HG03460 (cell line): ENCODE measurements at regions not wholly inside any gene's neighbourhood (a gene's known extent, or its start where the extent isn't known, plus 50 kb on each side); places are given as distances from the start of the nearest gene placed in this dataset.
"Not testable (repeated sequence)": the region's sequence is repeated elsewhere in the genome, so short reads cannot be mapped to it uniquely, and the experiment has no call there.

Experiments used
- ATAC-seq: cut with Tn5 transposase; IDR thresholded peaks from one replicate; pipeline ENCODE4 v1.9.1; 2021; ENCODE audit not compliant: unreplicated experiment

DNA sequence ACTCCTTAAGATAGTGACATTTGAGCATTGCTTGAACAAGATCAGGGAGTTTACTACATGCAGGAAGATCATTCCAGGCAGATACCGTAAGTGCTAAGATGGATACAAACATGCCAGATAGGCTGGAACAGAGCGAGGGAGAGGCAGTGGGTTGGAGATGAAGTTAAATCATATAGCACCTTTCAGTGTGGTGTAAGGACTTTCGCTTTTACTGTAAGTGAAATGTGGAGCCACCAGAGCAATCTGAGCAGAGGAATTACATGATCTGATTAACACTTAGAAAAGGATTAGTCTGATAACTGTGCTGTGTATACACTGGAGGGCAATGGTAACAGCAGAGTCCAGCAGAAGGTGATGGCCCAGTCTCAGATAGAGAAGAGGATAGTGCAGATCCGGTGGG is 163.0 kb upstream of the SSTR1 start:
- no peak for ATAC-seq

GRCh38 chr14:38045461-38045860 is 162.2 kb upstream of the SSTR1 start:
- ATAC-seq: no peak

DNA sequence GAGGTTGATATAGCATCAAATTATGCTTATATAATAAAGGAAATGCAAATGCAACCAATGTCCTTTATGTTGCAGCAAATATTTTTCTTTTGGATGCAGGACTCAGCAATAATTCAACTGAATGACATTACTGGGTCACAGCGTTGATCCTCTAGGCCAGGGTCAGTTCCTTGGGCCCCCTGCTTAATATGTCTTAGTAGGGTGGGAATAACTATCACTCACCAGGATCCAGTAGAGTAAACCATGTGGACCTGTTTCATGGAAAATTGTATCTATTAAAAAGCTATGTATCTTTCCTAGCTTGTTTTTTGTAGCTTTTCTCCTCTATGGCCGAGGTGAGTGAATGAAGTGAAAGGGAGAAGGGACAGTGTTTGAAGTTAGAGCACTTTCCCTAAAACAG is 161.5 kb upstream of the SSTR1 start:
- no peak for ATAC-seq

DNA sequence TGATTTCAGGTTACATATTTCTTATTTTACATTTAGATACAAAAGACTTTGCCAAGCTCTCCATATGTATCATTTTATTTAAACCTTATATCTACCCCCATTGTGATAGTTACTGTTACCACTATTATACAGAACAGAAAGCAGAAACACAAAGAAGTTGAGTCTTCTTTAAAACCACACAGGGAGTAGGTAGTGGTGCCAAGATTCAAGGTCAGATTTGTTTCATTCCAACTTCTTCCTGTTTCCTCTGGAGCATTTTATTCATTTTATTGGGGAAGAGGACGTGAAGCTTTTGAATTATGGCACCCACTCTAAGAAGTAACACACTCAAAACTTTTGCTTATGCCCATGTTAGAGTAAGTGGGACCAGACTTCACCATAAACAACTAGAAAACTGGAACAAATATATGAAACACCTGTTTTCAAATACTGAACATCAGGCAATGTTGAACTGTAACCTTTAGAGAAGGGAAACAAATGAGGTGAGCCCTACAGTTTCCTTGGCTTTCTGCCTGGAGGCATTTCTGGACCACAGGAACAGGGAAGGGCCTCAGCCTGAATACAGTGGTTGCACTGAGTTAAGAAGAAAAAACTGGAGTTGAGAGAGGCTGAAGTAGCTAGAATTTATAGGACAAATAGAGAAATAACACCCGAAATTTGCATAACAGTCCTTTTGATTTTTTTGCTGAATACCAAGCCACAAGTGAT is 160.4 kb upstream of the SSTR1 start:
- no peak for ATAC-seq

DNA sequence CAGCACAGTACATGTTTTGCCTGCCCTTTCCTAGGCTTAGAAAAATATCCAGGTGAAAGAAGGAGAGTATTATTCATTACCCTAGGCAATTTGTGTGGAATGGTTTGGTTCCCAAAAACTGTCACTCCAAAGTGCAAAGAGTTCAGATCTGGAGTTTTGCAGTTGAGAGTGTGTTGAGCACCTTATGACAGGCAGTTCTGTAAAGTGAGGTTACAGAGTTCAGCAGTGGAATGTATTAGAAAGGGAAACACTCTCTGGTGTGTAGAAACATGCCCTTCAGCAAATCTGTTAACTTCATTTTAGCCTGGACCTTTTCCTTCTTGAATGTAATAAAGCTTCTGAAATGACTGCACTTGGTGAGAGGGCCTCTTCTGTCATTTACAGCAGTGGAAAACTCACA is 154.0 kb upstream of the SSTR1 start:
- ATAC-seq: no peak

- ATAC-seq: no peak
Observed at GRCh38 chr14:38056270-38056669, 151.4 kb upstream of the SSTR1 start.

GRCh38 chr14:38062223-38062622 is 145.5 kb upstream of the SSTR1 start:
- ATAC-seq: not testable (repeated sequence)

DNA sequence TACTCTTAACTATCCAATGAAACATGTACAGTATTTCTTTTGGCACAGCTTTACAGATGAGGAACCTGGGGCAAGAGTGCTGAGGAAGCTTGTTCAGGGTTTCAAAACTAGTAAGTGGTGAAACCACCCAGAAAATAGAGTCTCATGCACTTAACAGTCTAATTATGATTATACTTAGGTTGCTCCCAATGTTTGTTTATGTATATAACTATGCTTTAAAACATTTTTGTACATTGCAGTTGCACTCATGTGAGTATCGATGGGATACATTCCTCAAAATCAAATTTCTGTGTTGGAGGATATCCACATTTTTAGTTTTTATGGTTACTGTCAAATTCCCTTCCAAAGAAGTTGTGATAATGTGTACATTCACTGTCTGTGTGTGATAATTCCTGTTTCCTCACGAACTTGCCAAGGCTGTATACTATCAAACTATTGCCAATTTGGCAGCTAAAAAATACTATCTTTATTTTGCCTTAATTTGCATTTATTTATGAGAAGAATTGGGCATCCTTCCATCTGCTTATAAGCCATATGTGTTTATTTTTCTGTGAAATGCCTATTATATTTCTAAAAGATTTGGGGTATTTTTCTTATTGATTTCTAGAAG is 143.9 kb upstream of the SSTR1 start:
- no peak for ATAC-seq

- no peak for ATAC-seq
Observed at GRCh38 chr14:38065106-38065762, 142.5 kb upstream of the SSTR1 start.

- no peak for ATAC-seq
Observed at GRCh38 chr14:38070061-38070588, 137.6 kb upstream of the SSTR1 start.

DNA sequence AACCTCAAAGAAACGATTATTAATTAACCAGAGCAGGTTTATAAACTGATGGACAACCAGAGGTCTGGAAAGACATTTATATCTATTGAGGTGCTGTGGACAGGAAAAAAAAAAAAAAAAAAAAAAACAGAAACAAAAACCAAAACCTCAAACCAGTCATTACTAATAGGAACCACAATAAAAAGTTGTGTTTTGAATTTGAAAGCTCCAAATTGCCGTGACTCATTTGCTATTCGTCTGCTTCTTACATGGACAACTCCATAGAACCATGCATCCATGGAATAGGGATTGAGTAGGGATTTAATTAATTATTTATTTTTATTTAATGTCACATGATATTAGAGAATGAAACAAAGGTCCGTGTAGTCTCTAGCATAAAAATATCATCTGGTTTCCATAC is 134.1 kb upstream of the SSTR1 start:
- no peak for ATAC-seq

- ATAC-seq: no peak
Observed at GRCh38 chr14:38074081-38074480, 133.6 kb upstream of the SSTR1 start.

GRCh38 chr14:38074754-38075153 is 132.9 kb upstream of the SSTR1 start:
- no peak for ATAC-seq

DNA sequence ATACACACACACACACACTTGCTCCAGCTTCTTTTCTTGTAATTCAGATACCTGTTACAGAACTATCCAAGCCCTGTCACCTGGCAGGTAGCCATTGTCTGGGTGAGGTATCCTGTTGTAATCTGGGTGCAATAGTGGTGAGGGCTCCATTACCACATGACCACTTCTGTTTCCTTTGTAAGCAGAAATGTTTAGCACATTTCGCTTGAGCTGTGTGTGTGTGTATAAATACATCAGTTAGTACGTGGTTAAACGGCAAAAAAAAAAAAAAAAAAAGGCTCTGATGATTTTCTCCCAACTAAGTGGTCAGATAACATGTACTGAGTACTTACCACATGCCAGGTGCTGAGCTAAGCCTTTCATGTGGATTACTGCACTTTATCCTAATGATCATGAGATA is 129.3 kb upstream of the SSTR1 start:
- ATAC-seq: peak; percentile 48

DNA sequence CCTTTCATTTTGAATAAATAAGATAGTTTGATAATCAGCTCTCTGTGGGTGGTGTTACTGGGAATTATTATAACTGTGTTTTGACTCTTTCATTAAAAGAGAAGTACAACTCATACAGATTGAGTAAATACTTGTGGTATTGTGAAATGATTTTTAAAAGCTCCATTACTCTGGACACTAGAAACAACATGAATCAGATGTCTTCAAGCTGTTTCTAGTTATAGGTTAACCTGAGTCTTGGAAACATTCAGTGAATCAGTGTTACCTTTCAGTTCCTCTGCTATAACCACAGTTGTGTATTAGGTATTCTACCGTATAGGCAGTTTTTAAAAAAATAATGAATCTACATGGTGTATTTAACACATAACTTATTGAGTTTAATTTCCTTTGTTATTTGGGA is 128.4 kb upstream of the SSTR1 start:
- ATAC-seq: peak; percentile 92

DNA sequence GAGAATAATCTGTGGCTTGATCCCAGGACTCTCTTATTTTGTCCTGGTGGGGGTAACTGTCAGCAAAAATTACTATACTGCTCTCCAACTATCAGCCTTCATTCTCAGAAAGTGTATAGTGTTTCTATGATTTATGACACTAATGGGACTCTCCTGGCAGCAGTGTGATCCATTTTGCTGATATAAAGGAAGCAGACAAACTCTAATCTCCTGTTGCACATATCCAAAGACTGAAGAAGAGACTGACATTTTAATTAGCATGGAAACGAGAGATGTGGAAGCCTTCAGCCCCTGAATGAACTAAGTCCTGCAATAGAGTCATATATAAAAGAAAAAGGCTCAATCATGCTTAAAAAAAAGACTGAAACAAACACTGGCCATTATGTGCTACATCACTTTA is 127.8 kb upstream of the SSTR1 start:
- no peak for ATAC-seq

DNA sequence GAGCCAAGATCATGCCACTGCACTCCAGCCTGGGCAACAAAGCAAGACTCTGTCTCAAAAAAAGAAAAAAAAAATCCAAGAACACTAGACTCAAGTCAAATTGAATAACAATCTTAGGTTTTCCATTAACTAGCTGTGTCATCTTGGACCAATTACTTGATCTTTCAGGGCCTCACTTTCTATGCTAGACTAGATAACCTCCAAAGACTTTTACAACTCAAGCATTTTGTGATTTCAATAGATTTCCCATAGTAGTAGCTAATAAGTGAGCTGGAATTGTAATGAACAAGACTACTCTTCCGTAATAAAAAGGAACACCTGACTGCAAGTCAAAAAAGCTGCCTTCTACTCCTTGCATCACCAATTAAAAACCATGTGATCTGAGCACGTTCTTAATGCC is 127.0 kb upstream of the SSTR1 start:
- ATAC-seq: no peak

GRCh38 chr14:38083039-38083438 is 124.7 kb upstream of the SSTR1 start:
- ATAC-seq: no peak

DNA sequence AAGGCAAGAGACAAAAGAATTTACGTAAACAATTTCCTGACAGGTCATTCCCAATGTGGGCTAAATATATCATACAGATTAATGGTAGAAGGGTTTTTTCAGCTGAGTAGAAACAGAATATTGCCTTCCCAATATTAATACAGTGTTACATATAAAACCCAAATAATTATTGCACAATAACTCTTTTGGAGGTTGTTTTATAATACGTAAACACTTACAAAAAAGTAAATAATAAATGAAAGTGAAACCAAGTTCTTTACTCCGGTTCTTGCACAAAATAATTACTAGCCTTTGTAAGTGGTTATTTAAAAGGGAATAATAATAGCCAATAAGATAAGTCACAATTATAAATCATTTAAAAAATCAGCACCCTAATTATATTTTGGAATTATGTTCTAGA is 118.6 kb upstream of the SSTR1 start:
- ATAC-seq: no peak

GRCh38 chr14:38090506-38090905 is 117.2 kb upstream of the SSTR1 start:
- ATAC-seq: no peak

DNA sequence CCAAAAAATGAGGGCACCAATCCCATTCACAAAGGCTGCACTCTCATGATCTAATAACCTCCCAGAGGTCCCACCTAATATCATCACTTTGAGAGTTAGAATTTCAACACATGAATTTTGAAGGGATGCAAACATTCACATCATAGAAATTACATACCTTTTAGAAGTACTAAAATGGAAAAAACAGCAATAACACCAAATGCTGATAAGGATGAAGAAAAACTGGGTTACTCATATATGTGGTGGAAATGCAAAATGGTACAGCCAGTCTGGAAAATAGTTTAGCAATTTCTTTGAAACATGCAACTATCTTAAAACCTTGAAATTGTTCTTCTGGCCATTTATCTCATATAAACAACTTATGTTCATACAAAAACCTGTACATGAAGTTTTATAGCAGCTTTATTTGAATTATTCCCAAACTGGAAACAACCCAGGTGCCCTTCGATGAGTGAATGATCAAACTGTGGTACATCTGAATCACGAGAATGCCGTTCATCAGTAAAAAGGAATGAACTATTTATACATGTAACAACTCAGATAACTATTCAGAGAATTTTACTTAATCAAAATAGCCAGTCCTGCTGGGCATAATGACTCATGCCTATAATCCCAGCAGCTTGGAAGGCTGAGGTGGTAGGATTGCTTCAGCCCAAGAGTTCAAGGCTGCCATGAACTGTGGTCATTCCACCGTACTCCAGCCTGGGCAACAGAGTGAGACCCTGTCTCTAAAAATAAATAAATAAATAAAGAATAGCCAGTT is 109.4 kb upstream of the SSTR1 start:
- no peak for ATAC-seq

- no peak for ATAC-seq
Observed at GRCh38 chr14:38101679-38102078, 106.0 kb upstream of the SSTR1 start.
